Erythroblast (primary cell): ENCODE measurements at regions not wholly inside any gene's neighbourhood (a gene's known extent, or its start where the extent isn't known, plus 50 kb on each side); places are given as distances from the start of the nearest gene placed in this dataset.
"Not testable (repeated sequence)": the region's sequence is repeated elsewhere in the genome, so short reads cannot be mapped to it uniquely, and the experiment has no call there.

ENCODE experiments used
- DNase-seq, 2 experiments: peaks; one replicate each; lab custom pipeline; 2025; lab: John Stamatoyannopoulos, UW
- GATA1 ChIP-seq: IDR thresholded peaks from 2 replicates; pipeline ENCODE4 v1.6.1; 2011; ENCODE audit warnings: low read depth, mild to moderate bottlenecking, control low read depth, low read length, moderate library complexity
- POLR2A ChIP-seq: IDR thresholded peaks from 2 replicates; pipeline ENCODE4 v1.6.1; 2011; ENCODE audit warnings: mild to moderate bottlenecking, low read length

- TF ChIP-seq GATA1 = no peak
- no peak for TF ChIP-seq POLR2A
- no peak for DNase-seq
Measured at GRCh38 chr1:213415691-213416380, 364.8 kb downstream of the RPS6KC1 start.

- no peak for DNase-seq
- TF ChIP-seq POLR2A = no peak
Measured at GRCh38 chr1:213416461-213417224, 365.6 kb downstream of the RPS6KC1 start.

- DNase-seq = no peak
- TF ChIP-seq GATA1 = no peak
- no peak for TF ChIP-seq POLR2A
Measured at GRCh38 chr1:213417225-213417820, 366.3 kb downstream of the RPS6KC1 start.

- no peak for TF ChIP-seq POLR2A
- TF ChIP-seq GATA1 = no peak
- DNase-seq = no peak
Measured at GRCh38 chr1:213417846-213418245, 366.8 kb downstream of the RPS6KC1 start.

- DNase-seq = no peak
- TF ChIP-seq GATA1 (no peak), POLR2A (no peak)
Measured at GRCh38 chr1:213418268-213419071, 367.4 kb downstream of the RPS6KC1 start.

- DNase-seq = no peak
- TF ChIP-seq POLR2A = no peak
- no peak for TF ChIP-seq GATA1
Measured at GRCh38 chr1:213419401-213420030, 368.5 kb downstream of the RPS6KC1 start.

- DNase-seq = not testable (repeated sequence)
Measured at GRCh38 chr1:213421178-213421577, 370.1 kb downstream of the RPS6KC1 start.

- DNase-seq = no peak
- TF ChIP-seq POLR2A (no peak), GATA1 (no peak)
Measured at GRCh38 chr1:213423041-213423440, 372.0 kb downstream of the RPS6KC1 start.

GRCh38 chr1:213423605-213424004 is 372.6 kb downstream of the RPS6KC1 start:
- no peak for TF ChIP-seq GATA1
- TF ChIP-seq POLR2A = no peak
- DNase-seq = no peak

GRCh38 chr1:213425376-213426030 is 374.5 kb downstream of the RPS6KC1 start:
- TF ChIP-seq POLR2A (no peak), GATA1 (no peak)
- no peak for DNase-seq

GRCh38 chr1:213429642-213430041 is 378.6 kb downstream of the RPS6KC1 start:
- DNase-seq = no peak
- no peak for TF ChIP-seq GATA1
- TF ChIP-seq POLR2A = no peak

- no peak for DNase-seq
- TF ChIP-seq POLR2A = no peak
- no peak for TF ChIP-seq GATA1
Measured at GRCh38 chr1:213435715-213436114, 384.7 kb downstream of the RPS6KC1 start.

- no peak for DNase-seq
- TF ChIP-seq POLR2A (no peak), GATA1 (no peak)
Measured at GRCh38 chr1:213438339-213438738, 387.3 kb downstream of the RPS6KC1 start.
